Mesothelial cell of epicardium (in vitro differentiated cells): ENCODE measurements at regions not wholly inside any gene's neighbourhood (a gene's known extent, or its start where the extent isn't known, plus 50 kb on each side); places are given as distances from the start of the nearest gene placed in this dataset.

Experiments used
- DNase-seq, 2 experiments: peaks; one replicate each; pipeline ENCODE4 v3.0.0; 2021; ENCODE audit warnings: low spot score in 2 of 2; ENCODE audit not compliant: unreplicated experiment in 2 of 2
- H3K27ac Mint-ChIP-seq: 2 replicates; pipeline ENCODE4 v1.8.0; 2021; ENCODE audit warnings: mixed read lengths
- H3K27me3 Mint-ChIP-seq: 2 replicates; pipeline ENCODE4 v1.8.0; 2021; ENCODE audit warnings: low read depth, mixed read lengths
- H3K36me3 Mint-ChIP-seq: 2 replicates; pipeline ENCODE4 v1.8.0; 2021; ENCODE audit warnings: mixed read lengths
- H3K4me1 Mint-ChIP-seq: 2 replicates; pipeline ENCODE4 v1.8.0; 2021; ENCODE audit warnings: mixed read lengths
- H3K4me3 Mint-ChIP-seq: 2 replicates; pipeline ENCODE4 v1.8.0; 2021; ENCODE audit warnings: mild to moderate bottlenecking, moderate library complexity, mixed read lengths
- H3K9me3 Mint-ChIP-seq: 2 replicates; pipeline ENCODE4 v1.8.0; 2021; ENCODE audit warnings: mixed read lengths
- CTCF ChIP-seq: fragments of 200-600 bp; sonication (generic); IDR thresholded peaks from one replicate; pipeline ENCODE4 v1.5.0; 2021; ENCODE audit warnings: antibody characterized with exemption; ENCODE audit not compliant: unreplicated experiment

GRCh38 chr2:36087344-36087743 lies 268.2 kb upstream of the CRIM1 start:
- H3K4me3 Mint-ChIP-seq = no peak overlapping the region
- H3K36me3 Mint-ChIP-seq = no peaks in the 10 kb centered on the region
- TF ChIP-seq CTCF = no peak
- H3K27me3 Mint-ChIP-seq = peaks cover 7% of the 10 kb centered on the region
- no peak for DNase-seq
- no peak overlapping the region for H3K27ac Mint-ChIP-seq
- no peaks in the 10 kb centered on the region for H3K4me1 Mint-ChIP-seq
- peaks cover 5% of the 10 kb centered on the region for H3K9me3 Mint-ChIP-seq

GRCh38 chr2:36079793-36080192 lies 275.8 kb upstream of the CRIM1 start:
- TF ChIP-seq CTCF = no peak
- Mint-ChIP-seq H3K4me3 (no peak overlapping the region), H3K9me3 (no peaks in the 10 kb centered on the region), H3K27ac (no peak overlapping the region), H3K27me3 (peaks cover 7% of the 10 kb centered on the region), H3K36me3 (no peaks in the 10 kb centered on the region), H3K4me1 (no peaks in the 10 kb centered on the region)
- DNase-seq = no peak

GRCh38 chr2:36074008-36074407 lies 281.6 kb upstream of the CRIM1 start:
- Mint-ChIP-seq H3K9me3 (peaks cover 8% of the 10 kb centered on the region), H3K4me3 (no peak overlapping the region), H3K27me3 (peaks cover 4% of the 10 kb centered on the region), H3K4me1 (no peaks in the 10 kb centered on the region), H3K27ac (no peak overlapping the region), H3K36me3 (no peaks in the 10 kb centered on the region)
- no peak for DNase-seq
- TF ChIP-seq CTCF = no peak

- Mint-ChIP-seq H3K36me3 (no peaks in the 10 kb centered on the region), H3K4me3 (no peak overlapping the region), H3K27ac (no peak overlapping the region), H3K27me3 (peaks cover 4% of the 10 kb centered on the region), H3K9me3 (peaks cover 14% of the 10 kb centered on the region), H3K4me1 (no peaks in the 10 kb centered on the region)
- TF ChIP-seq CTCF = no peak
- DNase-seq = no peak
Measured at GRCh38 chr2:36071698-36072097, 283.9 kb upstream of the CRIM1 start.

GRCh38 chr2:36069074-36069473 lies 286.5 kb upstream of the CRIM1 start:
- no peak for TF ChIP-seq CTCF
- H3K27me3 Mint-ChIP-seq = peaks cover 4% of the 10 kb centered on the region
- H3K36me3 Mint-ChIP-seq = no peaks in the 10 kb centered on the region
- peaks cover 14% of the 10 kb centered on the region for H3K9me3 Mint-ChIP-seq
- H3K4me3 Mint-ChIP-seq = no peak overlapping the region
- no peak for DNase-seq
- no peak overlapping the region for H3K27ac Mint-ChIP-seq
- no peaks in the 10 kb centered on the region for H3K4me1 Mint-ChIP-seq

GRCh38 chr2:36068086-36068485 lies 287.5 kb upstream of the CRIM1 start:
- DNase-seq = no peak
- no peak overlapping the region for H3K27ac Mint-ChIP-seq
- H3K36me3 Mint-ChIP-seq = no peaks in the 10 kb centered on the region
- H3K9me3 Mint-ChIP-seq = peaks cover 14% of the 10 kb centered on the region
- peaks cover 4% of the 10 kb centered on the region for H3K27me3 Mint-ChIP-seq
- no peaks in the 10 kb centered on the region for H3K4me1 Mint-ChIP-seq
- TF ChIP-seq CTCF = no peak
- H3K4me3 Mint-ChIP-seq = no peak overlapping the region
